ENCODE measurements at regions not wholly inside any gene's neighbourhood (a gene's known extent, or its start where the extent isn't known, plus 50 kb on each side); places are given as distances from the start of the nearest gene placed in this dataset.

GRCh38 chr5:60147791-60148190 lies 254.3 kb upstream of the PDE4D start:
- Histone ChIP-seq H3K36me3 (no peaks in the 10 kb centered on the region), H3K4me1 (no peaks in the 10 kb centered on the region), H3K27me3 (no peaks in the 10 kb centered on the region), H3K4me3 (no peak overlapping the region), H3K27ac (no peak overlapping the region), H3K9me3 (no peaks in the 10 kb centered on the region)
- DNase-seq = no peak
- intact Hi-C loops (cut with DNase I) = no loop called here
- no peak for TF ChIP-seq POLR2A (IDR thresholded peaks at IDR 0.05)
- TF ChIP-seq CTCF (IDR thresholded peaks at IDR 0.05) = no peak

- Histone ChIP-seq H3K4me3 (no peak overlapping the region), H3K27me3 (no peaks in the 10 kb centered on the region), H3K27ac (no peak overlapping the region), H3K4me1 (no peaks in the 10 kb centered on the region), H3K9me3 (no peaks in the 10 kb centered on the region), H3K36me3 (no peaks in the 10 kb centered on the region)
- DNase-seq = no peak
- TF ChIP-seq POLR2A (IDR thresholded peaks at IDR 0.05) (no peak), CTCF (IDR thresholded peaks at IDR 0.05) (no peak)
- 62 to 68% methylated on average over 5 of the region's 5 CpGs for WGBS, 2 donors
- intact Hi-C loops (cut with DNase I) = no loop called here
Observed at GRCh38 chr5:60143942-60144549, 250.5 kb upstream of the PDE4D start.

- Histone ChIP-seq H3K36me3 (no peaks in the 10 kb centered on the region), H3K4me3 (no peak overlapping the region), H3K27me3 (no peaks in the 10 kb centered on the region), H3K27ac (no peak overlapping the region), H3K4me1 (no peaks in the 10 kb centered on the region), H3K9me3 (no peaks in the 10 kb centered on the region)
- intact Hi-C loops (cut with DNase I) = no loop called here
- DNase-seq = no peak
- 61 to 70% methylated on average over 2 of the region's 2 CpGs for WGBS, 2 donors
- TF ChIP-seq POLR2A (IDR thresholded peaks at IDR 0.05) (no peak), CTCF (IDR thresholded peaks at IDR 0.05) (no peak)
Observed at GRCh38 chr5:60141119-60141518, 247.6 kb upstream of the PDE4D start.

- Histone ChIP-seq H3K27me3 (no peaks in the 10 kb centered on the region), H3K9me3 (no peaks in the 10 kb centered on the region), H3K36me3 (no peaks in the 10 kb centered on the region), H3K4me3 (no peak overlapping the region), H3K27ac (no peak overlapping the region), H3K4me1 (no peaks in the 10 kb centered on the region)
- intact Hi-C loops (cut with DNase I) = no loop called here
- DNase-seq = no peak
- no peak for TF ChIP-seq POLR2A (IDR thresholded peaks at IDR 0.05)
- no peak for TF ChIP-seq CTCF (IDR thresholded peaks at IDR 0.05)
- 0 to 36% methylated on average over 1 of the region's 1 CpG for WGBS, 2 donors
Observed at GRCh38 chr5:60136841-60137240, 243.3 kb upstream of the PDE4D start.

GRCh38 chr5:60131504-60131903 lies 238.0 kb upstream of the PDE4D start:
- TF ChIP-seq CTCF (IDR thresholded peaks at IDR 0.05) = no peak
- no peak for TF ChIP-seq POLR2A (IDR thresholded peaks at IDR 0.05)
- intact Hi-C loops (cut with DNase I) = no loop called here
- Histone ChIP-seq H3K36me3 (no peaks in the 10 kb centered on the region), H3K4me1 (no peaks in the 10 kb centered on the region), H3K27ac (no peak overlapping the region), H3K27me3 (no peaks in the 10 kb centered on the region), H3K9me3 (no peaks in the 10 kb centered on the region), H3K4me3 (no peak overlapping the region)
- DNase-seq = no peak
- 88 to 90% methylated on average over 1 of the region's 1 CpG for WGBS, 2 donors
